GM23338 (cell line): ENCODE measurements at regions not wholly inside any gene's neighbourhood (a gene's known extent, or its start where the extent isn't known, plus 50 kb on each side); places are given as distances from the start of the nearest gene placed in this dataset.

Experiments used
- EZH2 ChIP-seq: fragments of 200-600 bp; sonication (generic); IDR thresholded peaks from one replicate; pipeline ENCODE4 v1.8.0; 2017; ENCODE audit warnings: antibody characterized with exemption, mild to moderate bottlenecking, low read depth; ENCODE audit not compliant: unreplicated experiment
- EZH2phosphoT487 ChIP-seq: fragments of 200-600 bp; sonication (generic); IDR thresholded peaks from one replicate; pipeline ENCODE4 v1.8.1; 2018; ENCODE audit warnings: antibody characterized with exemption; ENCODE audit not compliant: unreplicated experiment
- TF ChIP-seq, protein P1 (sequence below), 2 experiments: fragments of 200-600 bp in 1 of 2; sonication (generic) in 1 of 2; conservative IDR thresholded peaks; 2 replicates each; pipeline versions ENCODE4 v1.5.1 to v1.6.1; 2016 to 2017; ENCODE audit warnings: antibody characterized with exemption in 2 of 2, low read depth in 2 of 2, mild to moderate bottlenecking in 2 of 2, moderate library complexity in 1 of 2
- TF ChIP-seq, protein P2 (sequence below): IDR thresholded peaks from one replicate; pipeline ENCODE4 v1.6.1; 2018; ENCODE audit warnings: antibody characterized with exemption; ENCODE audit not compliant: unreplicated experiment

- TF ChIP-seq, protein P1, sequence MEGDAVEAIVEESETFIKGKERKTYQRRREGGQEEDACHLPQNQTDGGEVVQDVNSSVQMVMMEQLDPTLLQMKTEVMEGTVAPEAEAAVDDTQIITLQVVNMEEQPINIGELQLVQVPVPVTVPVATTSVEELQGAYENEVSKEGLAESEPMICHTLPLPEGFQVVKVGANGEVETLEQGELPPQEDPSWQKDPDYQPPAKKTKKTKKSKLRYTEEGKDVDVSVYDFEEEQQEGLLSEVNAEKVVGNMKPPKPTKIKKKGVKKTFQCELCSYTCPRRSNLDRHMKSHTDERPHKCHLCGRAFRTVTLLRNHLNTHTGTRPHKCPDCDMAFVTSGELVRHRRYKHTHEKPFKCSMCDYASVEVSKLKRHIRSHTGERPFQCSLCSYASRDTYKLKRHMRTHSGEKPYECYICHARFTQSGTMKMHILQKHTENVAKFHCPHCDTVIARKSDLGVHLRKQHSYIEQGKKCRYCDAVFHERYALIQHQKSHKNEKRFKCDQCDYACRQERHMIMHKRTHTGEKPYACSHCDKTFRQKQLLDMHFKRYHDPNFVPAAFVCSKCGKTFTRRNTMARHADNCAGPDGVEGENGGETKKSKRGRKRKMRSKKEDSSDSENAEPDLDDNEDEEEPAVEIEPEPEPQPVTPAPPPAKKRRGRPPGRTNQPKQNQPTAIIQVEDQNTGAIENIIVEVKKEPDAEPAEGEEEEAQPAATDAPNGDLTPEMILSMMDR (conservative IDR thresholded peaks at IDR 0.05; ENCODE audit: low read depth in 2 of 2) = no peak
- TF ChIP-seq, protein P2, sequence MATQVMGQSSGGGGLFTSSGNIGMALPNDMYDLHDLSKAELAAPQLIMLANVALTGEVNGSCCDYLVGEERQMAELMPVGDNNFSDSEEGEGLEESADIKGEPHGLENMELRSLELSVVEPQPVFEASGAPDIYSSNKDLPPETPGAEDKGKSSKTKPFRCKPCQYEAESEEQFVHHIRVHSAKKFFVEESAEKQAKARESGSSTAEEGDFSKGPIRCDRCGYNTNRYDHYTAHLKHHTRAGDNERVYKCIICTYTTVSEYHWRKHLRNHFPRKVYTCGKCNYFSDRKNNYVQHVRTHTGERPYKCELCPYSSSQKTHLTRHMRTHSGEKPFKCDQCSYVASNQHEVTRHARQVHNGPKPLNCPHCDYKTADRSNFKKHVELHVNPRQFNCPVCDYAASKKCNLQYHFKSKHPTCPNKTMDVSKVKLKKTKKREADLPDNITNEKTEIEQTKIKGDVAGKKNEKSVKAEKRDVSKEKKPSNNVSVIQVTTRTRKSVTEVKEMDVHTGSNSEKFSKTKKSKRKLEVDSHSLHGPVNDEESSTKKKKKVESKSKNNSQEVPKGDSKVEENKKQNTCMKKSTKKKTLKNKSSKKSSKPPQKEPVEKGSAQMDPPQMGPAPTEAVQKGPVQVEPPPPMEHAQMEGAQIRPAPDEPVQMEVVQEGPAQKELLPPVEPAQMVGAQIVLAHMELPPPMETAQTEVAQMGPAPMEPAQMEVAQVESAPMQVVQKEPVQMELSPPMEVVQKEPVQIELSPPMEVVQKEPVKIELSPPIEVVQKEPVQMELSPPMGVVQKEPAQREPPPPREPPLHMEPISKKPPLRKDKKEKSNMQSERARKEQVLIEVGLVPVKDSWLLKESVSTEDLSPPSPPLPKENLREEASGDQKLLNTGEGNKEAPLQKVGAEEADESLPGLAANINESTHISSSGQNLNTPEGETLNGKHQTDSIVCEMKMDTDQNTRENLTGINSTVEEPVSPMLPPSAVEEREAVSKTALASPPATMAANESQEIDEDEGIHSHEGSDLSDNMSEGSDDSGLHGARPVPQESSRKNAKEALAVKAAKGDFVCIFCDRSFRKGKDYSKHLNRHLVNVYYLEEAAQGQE = no peak
- TF ChIP-seq EZH2phosphoT487 (no peak), EZH2 (no peak)
These were observed 327.9 kb downstream of the C12orf75 start for GRCh38 chr12:105658389-105658788.
